ENCODE measurements at regions not wholly inside any gene's neighbourhood (a gene's known extent, or its start where the extent isn't known, plus 50 kb on each side); places are given as distances from the start of the nearest gene placed in this dataset.

GRCh38 chr7:52018680-52019054 lies 702.1 kb upstream of the COBL start:
- TF ChIP-seq, protein P1, sequence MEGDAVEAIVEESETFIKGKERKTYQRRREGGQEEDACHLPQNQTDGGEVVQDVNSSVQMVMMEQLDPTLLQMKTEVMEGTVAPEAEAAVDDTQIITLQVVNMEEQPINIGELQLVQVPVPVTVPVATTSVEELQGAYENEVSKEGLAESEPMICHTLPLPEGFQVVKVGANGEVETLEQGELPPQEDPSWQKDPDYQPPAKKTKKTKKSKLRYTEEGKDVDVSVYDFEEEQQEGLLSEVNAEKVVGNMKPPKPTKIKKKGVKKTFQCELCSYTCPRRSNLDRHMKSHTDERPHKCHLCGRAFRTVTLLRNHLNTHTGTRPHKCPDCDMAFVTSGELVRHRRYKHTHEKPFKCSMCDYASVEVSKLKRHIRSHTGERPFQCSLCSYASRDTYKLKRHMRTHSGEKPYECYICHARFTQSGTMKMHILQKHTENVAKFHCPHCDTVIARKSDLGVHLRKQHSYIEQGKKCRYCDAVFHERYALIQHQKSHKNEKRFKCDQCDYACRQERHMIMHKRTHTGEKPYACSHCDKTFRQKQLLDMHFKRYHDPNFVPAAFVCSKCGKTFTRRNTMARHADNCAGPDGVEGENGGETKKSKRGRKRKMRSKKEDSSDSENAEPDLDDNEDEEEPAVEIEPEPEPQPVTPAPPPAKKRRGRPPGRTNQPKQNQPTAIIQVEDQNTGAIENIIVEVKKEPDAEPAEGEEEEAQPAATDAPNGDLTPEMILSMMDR (IDR thresholded peaks at IDR 0.05): no peak
- no peak for TF ChIP-seq POLR2A (IDR thresholded peaks at IDR 0.05)
- TF ChIP-seq POLR2AphosphoS5 (IDR thresholded peaks at IDR 0.05): no peak
